Upper lobe of left lung (tissue), 6 donors: ENCODE measurements at regions not wholly inside any gene's neighbourhood (a gene's known extent, or its start where the extent isn't known, plus 50 kb on each side); places are given as distances from the start of the nearest gene placed in this dataset.

Experiments used
- ATAC-seq, 2 donors: fragments of 200-7000 bp; cut with Tn5 transposase; one replicate each; pipeline ENCODE4 v1.9.1; 2022; ENCODE audit warnings: mild to moderate bottlenecking in 2 of 2, moderate library complexity in 2 of 2; ENCODE audit not compliant: low FRiP score in 2 of 2
- DNase-seq, 2 donors: peaks; one replicate each; pipeline ENCODE4 v3.0.0-alpha.2; 2019 to 2020
- H3K27ac ChIP-seq, 4 donors: fragments of 200-600 bp; sonication (generic); one replicate each; pipeline ENCODE4 v1.5.1; 2016 to 2019
- H3K27me3 ChIP-seq, 4 donors: fragments of 200-600 bp; sonication (generic); one replicate each; pipeline ENCODE4 v1.5.1; 2017 to 2019
- H3K36me3 ChIP-seq, 4 donors: fragments of 200-600 bp; sonication (generic); one replicate each; pipeline ENCODE4 v1.5.1; 2016 to 2019
- H3K4me1 ChIP-seq, 4 donors: fragments of 200-600 bp; sonication (generic); one replicate each; pipeline ENCODE4 v1.5.1; 2018 to 2019
- H3K4me3 ChIP-seq, 4 donors: fragments of 200-600 bp; sonication (generic); one replicate each; pipeline ENCODE4 v1.5.1; 2017 to 2019; ENCODE audit warnings: mild to moderate bottlenecking in 2 of 4, moderate library complexity in 1 of 4
- H3K9me3 ChIP-seq, 4 donors: fragments of 200-600 bp; sonication (generic); one replicate each; pipeline ENCODE4 v1.5.1; 2018 to 2019
- EP300 ChIP-seq, 4 donors: sonication (generic); formaldehyde crosslinking; IDR thresholded peaks; one replicate each; pipeline ENCODE4 v1.5.1; 2017; ENCODE audit warnings: antibody characterized with exemption in 4 of 4, control low read depth in 2 of 4
- POLR2A ChIP-seq, 4 donors: fragments of 450-650 bp; IDR thresholded peaks; one replicate each; pipeline ENCODE4 v1.5.1; 2016 to 2017; ENCODE audit warnings: antibody characterized with exemption in 4 of 4, mild to moderate bottlenecking in 2 of 4
- POLR2AphosphoS5 ChIP-seq, 2 donors: sonication (generic); formaldehyde crosslinking; IDR thresholded peaks; one replicate each; pipeline ENCODE4 v1.5.1; 2017; ENCODE audit warnings: antibody characterized with exemption in 2 of 2
- WGBS, 2 donors: methylation state at CpG; one replicate each; pipeline ENCODE4 v1.1.5; 2017 to 2018; 5-methylcytosine and 5-hydroxymethylcytosine counted together
- TF ChIP-seq, protein P1 (sequence below), 6 experiments: fragments of 450-650 bp in 4 of 6; fragments of 200-600 bp in 2 of 6; sonication (generic) in 2 of 6; IDR thresholded peaks; one replicate each; pipeline ENCODE4 v1.5.1; 2016 to 2019; ENCODE audit warnings: antibody characterized with exemption in 6 of 6
- donor health status: DM: no; HTN: no; CAD: no; lungs with moderate emphysema.
- donor health status: DM: no; HTN: yes; CAD: no; lungs with severe emphysema.

DNA sequence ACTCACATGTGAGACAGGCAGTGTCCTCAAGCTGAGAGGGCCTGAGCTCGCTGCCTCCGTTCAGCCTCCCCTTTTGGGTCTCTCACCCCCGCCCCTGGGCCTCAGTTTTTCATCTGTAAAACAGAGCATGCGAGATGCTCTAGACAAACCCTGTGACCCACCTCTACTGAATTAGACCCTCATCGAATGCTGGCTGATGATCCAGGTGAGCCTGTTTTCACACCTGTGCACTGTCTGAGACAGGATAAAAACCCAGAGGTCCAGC lies 102.1 kb downstream of the PDGFA start:
- no peaks in the 10 kb centered on the region for H3K36me3 ChIP-seq
- H3K9me3 ChIP-seq = peaks cover 0 to 22% (median 11%) of the 10 kb centered on the region in 4 donors
- H3K4me3 ChIP-seq = no peak overlapping the region
- no peak for ATAC-seq
- no peaks in the 10 kb centered on the region for H3K27me3 ChIP-seq
- no peaks in the 10 kb centered on the region for H3K4me1 ChIP-seq
- DNase-seq = no peak
- no peak for TF ChIP-seq POLR2AphosphoS5 (IDR thresholded peaks at IDR 0.05)
- TF ChIP-seq, protein P1, sequence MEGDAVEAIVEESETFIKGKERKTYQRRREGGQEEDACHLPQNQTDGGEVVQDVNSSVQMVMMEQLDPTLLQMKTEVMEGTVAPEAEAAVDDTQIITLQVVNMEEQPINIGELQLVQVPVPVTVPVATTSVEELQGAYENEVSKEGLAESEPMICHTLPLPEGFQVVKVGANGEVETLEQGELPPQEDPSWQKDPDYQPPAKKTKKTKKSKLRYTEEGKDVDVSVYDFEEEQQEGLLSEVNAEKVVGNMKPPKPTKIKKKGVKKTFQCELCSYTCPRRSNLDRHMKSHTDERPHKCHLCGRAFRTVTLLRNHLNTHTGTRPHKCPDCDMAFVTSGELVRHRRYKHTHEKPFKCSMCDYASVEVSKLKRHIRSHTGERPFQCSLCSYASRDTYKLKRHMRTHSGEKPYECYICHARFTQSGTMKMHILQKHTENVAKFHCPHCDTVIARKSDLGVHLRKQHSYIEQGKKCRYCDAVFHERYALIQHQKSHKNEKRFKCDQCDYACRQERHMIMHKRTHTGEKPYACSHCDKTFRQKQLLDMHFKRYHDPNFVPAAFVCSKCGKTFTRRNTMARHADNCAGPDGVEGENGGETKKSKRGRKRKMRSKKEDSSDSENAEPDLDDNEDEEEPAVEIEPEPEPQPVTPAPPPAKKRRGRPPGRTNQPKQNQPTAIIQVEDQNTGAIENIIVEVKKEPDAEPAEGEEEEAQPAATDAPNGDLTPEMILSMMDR (IDR thresholded peaks at IDR 0.05) = no peak
- TF ChIP-seq POLR2A (IDR thresholded peaks at IDR 0.05) = no peak
- no peak for TF ChIP-seq EP300 (IDR thresholded peaks at IDR 0.05)
- 98 to 99% methylated on average over 5 of the region's 5 CpGs for WGBS, 2 donors
- H3K27ac ChIP-seq = no peak overlapping the region

DNA sequence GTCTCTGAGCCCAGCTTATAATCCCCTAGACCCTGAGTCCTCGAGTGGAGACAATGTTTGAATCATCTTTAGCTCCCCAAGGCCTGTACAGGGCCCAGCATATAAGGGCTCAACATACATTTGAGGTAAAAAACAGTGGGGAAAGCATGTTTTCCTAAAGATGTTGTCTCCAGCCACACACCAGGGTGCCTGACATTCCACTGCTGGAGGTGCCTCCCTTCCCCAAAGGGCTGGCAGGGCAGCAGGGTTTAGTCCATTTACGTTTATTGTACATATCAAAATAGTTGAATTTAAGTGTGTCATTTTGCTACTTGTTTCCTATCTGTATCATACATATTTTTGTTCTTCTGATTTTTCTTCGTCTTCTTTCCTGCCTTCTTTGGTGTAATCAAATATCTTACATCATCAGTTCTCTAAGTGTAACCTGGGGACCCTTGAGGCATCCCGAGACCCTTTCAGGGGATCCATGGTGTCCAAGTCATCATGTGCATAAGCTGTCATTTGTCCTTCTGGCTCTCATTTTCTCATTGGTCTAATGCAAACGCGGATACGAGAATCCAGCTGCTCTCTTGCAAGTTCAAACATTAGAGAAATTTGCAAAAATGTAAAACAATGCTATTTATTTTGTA lies 101.6 kb downstream of the PDGFA start:
- no peaks in the 10 kb centered on the region for H3K4me1 ChIP-seq
- H3K27me3 ChIP-seq = no peaks in the 10 kb centered on the region
- ATAC-seq (no peak), DNase-seq (no peak)
- peaks cover 0 to 22% (median 11%) of the 10 kb centered on the region in 4 donors for H3K9me3 ChIP-seq
- H3K36me3 ChIP-seq = no peaks in the 10 kb centered on the region
- H3K4me3 ChIP-seq = no peak overlapping the region
- WGBS, 2 donors = 93% methylated on average over 7 of the region's 7 CpGs
- no peak overlapping the region for H3K27ac ChIP-seq
- no peak for TF ChIP-seq POLR2A (IDR thresholded peaks at IDR 0.05)
- no peak for TF ChIP-seq POLR2AphosphoS5 (IDR thresholded peaks at IDR 0.05)
- TF ChIP-seq, protein P1 (IDR thresholded peaks at IDR 0.05) = no peak
- no peak for TF ChIP-seq EP300 (IDR thresholded peaks at IDR 0.05)

DNA sequence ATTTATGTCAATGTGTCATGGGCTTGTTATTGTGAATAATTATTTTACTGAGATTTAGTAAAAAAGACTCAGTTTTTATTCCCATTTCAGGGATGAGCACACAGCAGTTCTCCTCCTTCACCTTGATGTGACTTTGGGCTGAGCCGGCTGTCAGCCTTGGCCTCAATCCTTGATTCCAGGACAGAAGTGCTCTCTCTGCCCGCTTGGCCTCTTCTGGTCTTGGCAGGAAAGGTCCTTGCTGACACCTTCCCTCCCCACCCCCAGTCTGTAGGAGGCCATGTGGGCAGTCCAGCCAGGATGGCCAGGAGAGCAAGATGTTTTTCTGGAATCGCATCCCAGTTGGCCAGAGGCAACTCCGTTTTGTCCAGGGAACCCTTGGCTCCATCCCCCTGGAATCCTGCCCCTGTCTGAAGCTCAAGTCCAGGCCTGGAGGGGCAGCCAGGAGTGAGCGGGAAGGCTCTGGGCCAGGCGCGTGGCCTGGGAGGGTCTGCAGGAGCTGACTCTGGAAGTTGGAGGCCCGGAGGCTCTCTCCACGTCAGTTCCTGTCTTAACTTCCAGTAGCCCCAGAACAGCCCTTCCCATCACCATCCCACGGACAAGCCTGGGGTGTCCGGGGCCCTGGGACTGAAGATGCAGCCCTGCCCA lies 100.9 kb downstream of the PDGFA start:
- no peak overlapping the region for H3K4me3 ChIP-seq

DNA sequence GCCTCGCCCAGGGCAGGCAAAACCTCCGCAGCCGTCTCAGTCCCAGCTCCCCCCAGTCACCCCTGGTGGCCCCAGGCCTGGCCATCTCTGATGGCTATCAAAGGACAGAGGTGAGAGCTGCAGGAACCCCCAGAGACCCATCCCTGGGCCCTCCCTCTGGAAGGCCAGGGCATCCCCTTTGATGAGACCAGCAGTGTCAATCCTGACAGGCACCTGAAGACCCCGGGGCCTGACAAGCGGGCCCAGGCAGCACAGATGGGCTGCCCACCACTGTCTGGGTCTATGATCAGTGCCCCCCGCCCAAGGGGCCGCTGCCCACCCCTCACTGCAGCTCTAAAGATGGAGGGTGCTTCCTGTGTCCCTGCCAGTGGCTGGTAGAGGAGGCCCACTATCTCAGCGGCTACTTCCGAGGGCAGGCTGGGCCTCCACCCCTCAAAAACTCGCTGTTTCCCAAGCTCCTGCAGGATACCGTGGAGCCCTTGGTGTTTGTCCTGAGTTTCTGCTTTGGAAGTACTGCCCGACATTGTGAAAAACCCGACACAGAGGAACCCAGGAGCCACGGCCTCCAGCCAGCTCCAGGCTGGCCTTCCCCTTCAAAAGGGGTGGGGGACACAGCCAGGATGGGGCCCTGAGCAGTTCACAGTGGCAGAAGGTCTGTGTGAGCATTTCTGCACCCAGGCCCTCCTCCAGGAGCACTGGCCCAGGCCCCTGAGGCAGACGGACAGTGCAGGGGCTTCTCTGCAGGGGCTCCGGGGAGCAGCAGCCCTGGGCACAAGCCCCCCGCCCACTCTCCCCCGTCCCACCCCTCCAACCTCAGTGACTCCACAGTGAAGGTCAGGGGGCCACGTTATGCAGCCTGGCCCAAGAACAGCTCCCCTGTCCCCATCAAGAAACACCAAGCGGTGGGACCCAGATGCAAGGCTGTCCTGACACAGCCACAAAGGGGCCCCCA lies 99.2 kb downstream of the PDGFA start:
- H3K27ac ChIP-seq = no peak overlapping the region
- no peaks in the 10 kb centered on the region for H3K4me1 ChIP-seq
- peaks cover 0 to 22% (median 11%) of the 10 kb centered on the region in 4 donors for H3K9me3 ChIP-seq
- no peaks in the 10 kb centered on the region for H3K36me3 ChIP-seq
- DNase-seq = peak in 1 of 2 donors; percentile 56
- no peak overlapping the region for H3K4me3 ChIP-seq
- no peak for TF ChIP-seq POLR2A (IDR thresholded peaks at IDR 0.05)
- no peak for TF ChIP-seq POLR2AphosphoS5 (IDR thresholded peaks at IDR 0.05)
- TF ChIP-seq EP300 (IDR thresholded peaks at IDR 0.05) = no peak
- TF ChIP-seq, protein P1 (IDR thresholded peaks at IDR 0.05) = no peak
- WGBS, 2 donors = 72 to 86% methylated on average over 5 to 14 of the region's 20 CpGs
- no peak for ATAC-seq
- no peaks in the 10 kb centered on the region for H3K27me3 ChIP-seq

More for the DNA sequence above, 100.9 kb downstream of the PDGFA start:
- no peak overlapping the region for H3K27ac ChIP-seq
- TF ChIP-seq POLR2A (IDR thresholded peaks at IDR 0.05) = no peak
- TF ChIP-seq POLR2AphosphoS5 (IDR thresholded peaks at IDR 0.05) = no peak
- TF ChIP-seq EP300 (IDR thresholded peaks at IDR 0.05) = no peak
- TF ChIP-seq, protein P1 (IDR thresholded peaks at IDR 0.05) = no peak
- peaks cover 0 to 22% (median 11%) of the 10 kb centered on the region in 4 donors for H3K9me3 ChIP-seq
- no peaks in the 10 kb centered on the region for H3K27me3 ChIP-seq
- no peaks in the 10 kb centered on the region for H3K36me3 ChIP-seq
- peak in 1 of 2 donors; percentile 83 for DNase-seq
- 78 to 79% methylated on average over 7 to 11 of the region's 11 CpGs for WGBS, 2 donors
- H3K4me1 ChIP-seq = no peaks in the 10 kb centered on the region
- peak in 1 of 2 donors; percentile 30 for ATAC-seq
